ENCODE measurements at regions not wholly inside any gene's neighbourhood (a gene's known extent, or its start where the extent isn't known, plus 50 kb on each side); places are given as distances from the start of the nearest gene placed in this dataset.

DNA sequence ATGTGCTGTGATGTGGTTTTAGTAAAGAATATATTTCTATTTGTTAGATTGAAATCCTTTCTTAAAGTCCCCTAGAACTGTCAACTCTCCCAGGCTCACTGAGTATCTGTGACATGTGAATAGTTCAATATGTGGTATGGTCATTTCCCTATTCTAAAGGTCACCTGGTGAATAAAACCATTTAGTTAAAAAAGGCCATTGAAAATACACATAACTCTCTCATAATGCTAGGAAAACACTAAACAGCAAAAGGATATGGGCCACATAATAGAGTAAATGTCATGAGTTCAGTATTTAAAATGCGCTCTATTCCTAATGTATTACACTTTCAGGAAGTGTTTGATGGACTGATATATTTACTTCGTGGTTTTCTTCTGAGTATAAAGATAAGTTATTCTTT lies 420.9 kb upstream of the JAG1 start:
- DNase-seq (ENCODE audit: low read depth) = no peak
- TF ChIP-seq, protein P1, sequence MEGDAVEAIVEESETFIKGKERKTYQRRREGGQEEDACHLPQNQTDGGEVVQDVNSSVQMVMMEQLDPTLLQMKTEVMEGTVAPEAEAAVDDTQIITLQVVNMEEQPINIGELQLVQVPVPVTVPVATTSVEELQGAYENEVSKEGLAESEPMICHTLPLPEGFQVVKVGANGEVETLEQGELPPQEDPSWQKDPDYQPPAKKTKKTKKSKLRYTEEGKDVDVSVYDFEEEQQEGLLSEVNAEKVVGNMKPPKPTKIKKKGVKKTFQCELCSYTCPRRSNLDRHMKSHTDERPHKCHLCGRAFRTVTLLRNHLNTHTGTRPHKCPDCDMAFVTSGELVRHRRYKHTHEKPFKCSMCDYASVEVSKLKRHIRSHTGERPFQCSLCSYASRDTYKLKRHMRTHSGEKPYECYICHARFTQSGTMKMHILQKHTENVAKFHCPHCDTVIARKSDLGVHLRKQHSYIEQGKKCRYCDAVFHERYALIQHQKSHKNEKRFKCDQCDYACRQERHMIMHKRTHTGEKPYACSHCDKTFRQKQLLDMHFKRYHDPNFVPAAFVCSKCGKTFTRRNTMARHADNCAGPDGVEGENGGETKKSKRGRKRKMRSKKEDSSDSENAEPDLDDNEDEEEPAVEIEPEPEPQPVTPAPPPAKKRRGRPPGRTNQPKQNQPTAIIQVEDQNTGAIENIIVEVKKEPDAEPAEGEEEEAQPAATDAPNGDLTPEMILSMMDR (IDR thresholded peaks at IDR 0.05; ENCODE audit: insufficient read depth, low read depth, low read length, missing control alignments) = no peak
- H3K4me3 ChIP-seq (ENCODE audit: low read length) = no peak overlapping the region

GRCh38 chr20:11098888-11099287 lies 425.1 kb upstream of the JAG1 start:
- TF ChIP-seq, protein P1 (IDR thresholded peaks at IDR 0.05; ENCODE audit: insufficient read depth, low read depth, low read length, missing control alignments) = peak; percentile 60
- DNase-seq (ENCODE audit: low read depth) = peak; percentile 44
- H3K4me3 ChIP-seq (ENCODE audit: low read length) = no peak overlapping the region

- no peak overlapping the region for H3K4me3 ChIP-seq (ENCODE audit: low read length)
- TF ChIP-seq, protein P1 (IDR thresholded peaks at IDR 0.05; ENCODE audit: insufficient read depth, low read depth, low read length, missing control alignments) = no peak
- DNase-seq (ENCODE audit: low read depth) = peak; percentile 74
Observed at GRCh38 chr20:11101243-11101642, 427.4 kb upstream of the JAG1 start.

GRCh38 chr20:11101696-11102095 lies 427.9 kb upstream of the JAG1 start:
- no peak overlapping the region for H3K4me3 ChIP-seq (ENCODE audit: low read length)
- DNase-seq (ENCODE audit: low read depth) = no peak
- TF ChIP-seq, protein P1 (IDR thresholded peaks at IDR 0.05; ENCODE audit: insufficient read depth, low read depth, low read length, missing control alignments) = no peak

- DNase-seq (ENCODE audit: low read depth) = no peak
- no peak overlapping the region for H3K4me3 ChIP-seq (ENCODE audit: low read length)
- TF ChIP-seq, protein P1 (IDR thresholded peaks at IDR 0.05; ENCODE audit: insufficient read depth, low read depth, low read length, missing control alignments) = no peak
Observed at GRCh38 chr20:11103866-11104265, 430.1 kb upstream of the JAG1 start.

GRCh38 chr20:11108102-11108810 lies 434.5 kb upstream of the JAG1 start:
- TF ChIP-seq, protein P1 (IDR thresholded peaks at IDR 0.05; ENCODE audit: insufficient read depth, low read depth, low read length, missing control alignments) = no peak

GRCh38 chr20:11110535-11110934 lies 436.7 kb upstream of the JAG1 start:
- DNase-seq (ENCODE audit: low read depth) = no peak
- no peak overlapping the region for H3K4me3 ChIP-seq (ENCODE audit: low read length)
- TF ChIP-seq, protein P1 (IDR thresholded peaks at IDR 0.05; ENCODE audit: insufficient read depth, low read depth, low read length, missing control alignments) = no peak

More at GRCh38 chr20:11108102-11108810, 434.5 kb upstream of the JAG1 start:
- H3K4me3 ChIP-seq (ENCODE audit: low read length) = no peak overlapping the region
- peak; percentile 85 for DNase-seq (ENCODE audit: low read depth)

Measured in epithelial cell of esophagus (primary cell).